ENCODE measurements at regions not wholly inside any gene's neighbourhood (a gene's known extent, or its start where the extent isn't known, plus 50 kb on each side); places are given as distances from the start of the nearest gene placed in this dataset.
"Not testable (repeated sequence)": the region's sequence is repeated elsewhere in the genome, so short reads cannot be mapped to it uniquely, and the experiment has no call there.

DNA sequence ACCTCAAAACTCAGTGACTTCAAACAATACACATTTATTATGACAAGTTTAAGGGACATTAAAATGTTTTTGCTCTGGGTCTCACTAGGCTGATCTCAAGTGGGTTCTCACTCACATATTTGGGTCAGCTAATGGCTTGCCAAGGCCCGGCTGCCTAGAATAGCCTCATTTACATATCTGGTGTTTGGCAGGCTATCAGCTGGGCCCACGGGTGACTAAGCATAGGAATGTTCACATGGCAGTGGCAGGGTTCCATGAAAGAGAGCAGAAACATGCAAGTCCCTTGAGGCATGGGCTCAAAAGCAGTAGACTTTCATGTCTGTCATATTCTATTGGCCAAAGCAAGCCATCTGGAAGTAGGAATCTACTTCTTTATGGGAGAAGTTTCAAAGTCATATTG is 492.6 kb downstream of the KCNT2 start (continued):
- TF ChIP-seq, protein P1, sequence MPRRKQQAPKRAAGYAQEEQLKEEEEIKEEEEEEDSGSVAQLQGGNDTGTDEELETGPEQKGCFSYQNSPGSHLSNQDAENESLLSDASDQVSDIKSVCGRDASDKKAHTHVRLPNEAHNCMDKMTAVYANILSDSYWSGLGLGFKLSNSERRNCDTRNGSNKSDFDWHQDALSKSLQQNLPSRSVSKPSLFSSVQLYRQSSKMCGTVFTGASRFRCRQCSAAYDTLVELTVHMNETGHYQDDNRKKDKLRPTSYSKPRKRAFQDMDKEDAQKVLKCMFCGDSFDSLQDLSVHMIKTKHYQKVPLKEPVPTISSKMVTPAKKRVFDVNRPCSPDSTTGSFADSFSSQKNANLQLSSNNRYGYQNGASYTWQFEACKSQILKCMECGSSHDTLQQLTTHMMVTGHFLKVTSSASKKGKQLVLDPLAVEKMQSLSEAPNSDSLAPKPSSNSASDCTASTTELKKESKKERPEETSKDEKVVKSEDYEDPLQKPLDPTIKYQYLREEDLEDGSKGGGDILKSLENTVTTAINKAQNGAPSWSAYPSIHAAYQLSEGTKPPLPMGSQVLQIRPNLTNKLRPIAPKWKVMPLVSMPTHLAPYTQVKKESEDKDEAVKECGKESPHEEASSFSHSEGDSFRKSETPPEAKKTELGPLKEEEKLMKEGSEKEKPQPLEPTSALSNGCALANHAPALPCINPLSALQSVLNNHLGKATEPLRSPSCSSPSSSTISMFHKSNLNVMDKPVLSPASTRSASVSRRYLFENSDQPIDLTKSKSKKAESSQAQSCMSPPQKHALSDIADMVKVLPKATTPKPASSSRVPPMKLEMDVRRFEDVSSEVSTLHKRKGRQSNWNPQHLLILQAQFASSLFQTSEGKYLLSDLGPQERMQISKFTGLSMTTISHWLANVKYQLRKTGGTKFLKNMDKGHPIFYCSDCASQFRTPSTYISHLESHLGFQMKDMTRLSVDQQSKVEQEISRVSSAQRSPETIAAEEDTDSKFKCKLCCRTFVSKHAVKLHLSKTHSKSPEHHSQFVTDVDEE (CRISPR knock-in tag; IDR thresholded peaks at IDR 0.05): no peak
- no peak for TF ChIP-seq CSDC2 (CRISPR knock-in tag; IDR thresholded peaks at IDR 0.05)

DNA sequence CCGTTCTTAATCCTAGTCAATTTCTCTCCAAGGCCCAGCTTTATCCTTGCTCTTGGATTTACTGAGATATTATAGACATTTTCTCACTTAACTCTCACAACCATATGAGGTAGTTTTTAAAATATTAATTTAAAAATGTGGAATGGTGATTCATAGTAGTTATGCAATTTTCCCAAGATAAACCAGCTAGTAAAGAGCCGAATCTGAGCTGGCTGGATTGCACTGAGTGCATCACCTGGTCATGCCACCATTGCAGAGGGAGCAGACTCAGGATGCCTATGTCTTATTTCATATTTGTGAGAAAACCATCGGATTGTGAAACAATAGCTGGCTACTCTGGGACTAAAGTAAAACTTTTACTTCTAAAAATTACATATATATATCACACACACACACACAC is 494.0 kb downstream of the KCNT2 start:
- no peak for ATAC-seq
- no peak for TF ChIP-seq TOX (CRISPR knock-in tag; IDR thresholded peaks at IDR 0.05; ENCODE audit: borderline replicate concordance)
- no peak for TF ChIP-seq PPARA (CRISPR knock-in tag; IDR thresholded peaks at IDR 0.05; ENCODE audit: borderline replicate concordance)
- TF ChIP-seq, protein P2, sequence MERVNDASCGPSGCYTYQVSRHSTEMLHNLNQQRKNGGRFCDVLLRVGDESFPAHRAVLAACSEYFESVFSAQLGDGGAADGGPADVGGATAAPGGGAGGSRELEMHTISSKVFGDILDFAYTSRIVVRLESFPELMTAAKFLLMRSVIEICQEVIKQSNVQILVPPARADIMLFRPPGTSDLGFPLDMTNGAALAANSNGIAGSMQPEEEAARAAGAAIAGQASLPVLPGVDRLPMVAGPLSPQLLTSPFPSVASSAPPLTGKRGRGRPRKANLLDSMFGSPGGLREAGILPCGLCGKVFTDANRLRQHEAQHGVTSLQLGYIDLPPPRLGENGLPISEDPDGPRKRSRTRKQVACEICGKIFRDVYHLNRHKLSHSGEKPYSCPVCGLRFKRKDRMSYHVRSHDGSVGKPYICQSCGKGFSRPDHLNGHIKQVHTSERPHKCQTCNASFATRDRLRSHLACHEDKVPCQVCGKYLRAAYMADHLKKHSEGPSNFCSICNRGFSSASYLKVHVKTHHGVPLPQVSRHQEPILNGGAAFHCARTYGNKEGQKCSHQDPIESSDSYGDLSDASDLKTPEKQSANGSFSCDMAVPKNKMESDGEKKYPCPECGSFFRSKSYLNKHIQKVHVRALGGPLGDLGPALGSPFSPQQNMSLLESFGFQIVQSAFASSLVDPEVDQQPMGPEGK (CRISPR knock-in tag; IDR thresholded peaks at IDR 0.05; ENCODE audit: borderline replicate concordance): no peak
- TF ChIP-seq, protein P3, sequence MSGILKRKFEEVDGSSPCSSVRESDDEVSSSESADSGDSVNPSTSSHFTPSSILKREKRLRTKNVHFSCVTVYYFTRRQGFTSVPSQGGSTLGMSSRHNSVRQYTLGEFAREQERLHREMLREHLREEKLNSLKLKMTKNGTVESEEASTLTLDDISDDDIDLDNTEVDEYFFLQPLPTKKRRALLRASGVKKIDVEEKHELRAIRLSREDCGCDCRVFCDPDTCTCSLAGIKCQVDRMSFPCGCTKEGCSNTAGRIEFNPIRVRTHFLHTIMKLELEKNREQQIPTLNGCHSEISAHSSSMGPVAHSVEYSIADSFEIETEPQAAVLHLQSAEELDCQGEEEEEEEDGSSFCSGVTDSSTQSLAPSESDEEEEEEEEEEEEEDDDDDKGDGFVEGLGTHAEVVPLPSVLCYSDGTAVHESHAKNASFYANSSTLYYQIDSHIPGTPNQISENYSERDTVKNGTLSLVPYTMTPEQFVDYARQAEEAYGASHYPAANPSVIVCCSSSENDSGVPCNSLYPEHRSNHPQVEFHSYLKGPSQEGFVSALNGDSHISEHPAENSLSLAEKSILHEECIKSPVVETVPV (CRISPR knock-in tag; IDR thresholded peaks at IDR 0.05): no peak
- no peak for TF ChIP-seq ZNF8 (CRISPR knock-in tag; IDR thresholded peaks at IDR 0.05)
- TF ChIP-seq ZNF70 (CRISPR knock-in tag; IDR thresholded peaks at IDR 0.05): no peak
- TF ChIP-seq, protein P4, sequence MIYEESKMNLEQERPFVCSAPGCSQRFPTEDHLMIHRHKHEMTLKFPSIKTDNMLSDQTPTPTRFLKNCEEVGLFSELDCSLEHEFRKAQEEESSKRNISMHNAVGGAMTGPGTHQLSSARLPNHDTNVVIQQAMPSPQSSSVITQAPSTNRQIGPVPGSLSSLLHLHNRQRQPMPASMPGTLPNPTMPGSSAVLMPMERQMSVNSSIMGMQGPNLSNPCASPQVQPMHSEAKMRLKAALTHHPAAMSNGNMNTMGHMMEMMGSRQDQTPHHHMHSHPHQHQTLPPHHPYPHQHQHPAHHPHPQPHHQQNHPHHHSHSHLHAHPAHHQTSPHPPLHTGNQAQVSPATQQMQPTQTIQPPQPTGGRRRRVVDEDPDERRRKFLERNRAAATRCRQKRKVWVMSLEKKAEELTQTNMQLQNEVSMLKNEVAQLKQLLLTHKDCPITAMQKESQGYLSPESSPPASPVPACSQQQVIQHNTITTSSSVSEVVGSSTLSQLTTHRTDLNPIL (CRISPR knock-in tag; IDR thresholded peaks at IDR 0.05; ENCODE audit: low read depth): no peak
- TF ChIP-seq TCF4 (CRISPR knock-in tag; IDR thresholded peaks at IDR 0.05; ENCODE audit: borderline replicate concordance): no peak
- no peak for TF ChIP-seq CSDC2 (CRISPR knock-in tag; IDR thresholded peaks at IDR 0.05)
- no peak for TF ChIP-seq ARNTL (CRISPR knock-in tag; IDR thresholded peaks at IDR 0.05; ENCODE audit: borderline replicate concordance, low read depth)
- TF ChIP-seq ISL1 (CRISPR knock-in tag; IDR thresholded peaks at IDR 0.05): no peak
- TF ChIP-seq GLIS3 (CRISPR knock-in tag; IDR thresholded peaks at IDR 0.05): no peak
- TF ChIP-seq SNAI2 (CRISPR knock-in tag; IDR thresholded peaks at IDR 0.05): no peak
- TF ChIP-seq ESRRG (CRISPR knock-in tag; IDR thresholded peaks at IDR 0.05): no peak
- TF ChIP-seq BACH2 (CRISPR knock-in tag; IDR thresholded peaks at IDR 0.05; ENCODE audit: borderline replicate concordance): no peak
- no peak for TF ChIP-seq RARB (CRISPR knock-in tag; IDR thresholded peaks at IDR 0.05)
- no peak for TF ChIP-seq ZNF565 (CRISPR knock-in tag; conservative IDR thresholded peaks at IDR 0.05; ENCODE audit: low read depth)
- no peak for TF ChIP-seq ZC3H10 (CRISPR knock-in tag; IDR thresholded peaks at IDR 0.05)
- no peak for TF ChIP-seq ZFP30 (CRISPR knock-in tag; IDR thresholded peaks at IDR 0.05)

DNA sequence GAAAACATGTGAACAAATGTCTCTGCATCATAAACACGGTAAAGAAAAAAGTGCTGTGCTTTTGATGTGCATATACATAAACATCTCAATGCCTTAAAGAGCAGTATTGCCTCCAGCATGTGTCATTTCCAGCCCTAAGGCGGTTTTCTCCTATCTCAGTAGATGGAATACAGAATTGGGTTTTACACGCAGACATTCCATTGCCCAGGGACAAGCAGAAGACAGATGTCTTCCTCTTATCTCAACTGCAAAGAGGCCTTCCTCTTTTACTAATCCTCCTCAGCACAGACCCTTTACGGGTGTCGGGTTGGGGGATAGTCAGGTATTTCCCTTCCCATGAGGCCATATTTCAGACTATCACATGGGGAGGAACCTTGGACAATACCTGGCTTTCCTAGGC is 499.2 kb downstream of the KCNT2 start:
- not testable (repeated sequence) for ATAC-seq

DNA sequence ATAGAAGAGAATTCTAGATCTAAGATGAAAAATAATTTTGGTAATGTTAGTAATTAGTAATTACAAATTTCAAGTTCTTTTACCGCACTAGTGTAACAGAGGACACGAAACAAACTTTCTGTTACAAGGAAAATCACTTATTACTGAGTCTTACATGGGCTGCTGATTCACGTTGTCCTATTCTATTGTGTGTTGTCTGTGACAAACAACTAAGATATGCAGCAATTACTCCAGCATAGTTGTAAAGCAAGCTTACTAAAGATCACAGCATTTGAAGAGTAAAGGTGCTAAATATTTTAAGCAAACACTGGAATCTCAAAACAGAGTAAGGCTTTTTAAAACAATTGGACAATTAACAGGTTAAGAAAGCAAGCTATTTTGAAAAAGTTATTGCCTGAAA is 502.3 kb downstream of the KCNT2 start:
- no peak for ATAC-seq
- TF ChIP-seq OSR1 (CRISPR knock-in tag; IDR thresholded peaks at IDR 0.05) (no peak), GLIS3 (CRISPR knock-in tag; IDR thresholded peaks at IDR 0.05) (no peak), ZC3H10 (CRISPR knock-in tag; IDR thresholded peaks at IDR 0.05) (no peak), PPARA (CRISPR knock-in tag; IDR thresholded peaks at IDR 0.05; ENCODE audit: borderline replicate concordance) (no peak), TOX (CRISPR knock-in tag; IDR thresholded peaks at IDR 0.05; ENCODE audit: borderline replicate concordance) (no peak), ZFP30 (CRISPR knock-in tag; IDR thresholded peaks at IDR 0.05) (no peak), ZNF8 (CRISPR knock-in tag; IDR thresholded peaks at IDR 0.05) (no peak), CSDC2 (CRISPR knock-in tag; IDR thresholded peaks at IDR 0.05) (no peak), BACH2 (CRISPR knock-in tag; IDR thresholded peaks at IDR 0.05; ENCODE audit: borderline replicate concordance) (no peak), ESRRG (CRISPR knock-in tag; IDR thresholded peaks at IDR 0.05) (no peak), SNAI2 (CRISPR knock-in tag; IDR thresholded peaks at IDR 0.05) (no peak)
- TF ChIP-seq, protein P3 (CRISPR knock-in tag; IDR thresholded peaks at IDR 0.05): no peak
- TF ChIP-seq, protein P5, sequence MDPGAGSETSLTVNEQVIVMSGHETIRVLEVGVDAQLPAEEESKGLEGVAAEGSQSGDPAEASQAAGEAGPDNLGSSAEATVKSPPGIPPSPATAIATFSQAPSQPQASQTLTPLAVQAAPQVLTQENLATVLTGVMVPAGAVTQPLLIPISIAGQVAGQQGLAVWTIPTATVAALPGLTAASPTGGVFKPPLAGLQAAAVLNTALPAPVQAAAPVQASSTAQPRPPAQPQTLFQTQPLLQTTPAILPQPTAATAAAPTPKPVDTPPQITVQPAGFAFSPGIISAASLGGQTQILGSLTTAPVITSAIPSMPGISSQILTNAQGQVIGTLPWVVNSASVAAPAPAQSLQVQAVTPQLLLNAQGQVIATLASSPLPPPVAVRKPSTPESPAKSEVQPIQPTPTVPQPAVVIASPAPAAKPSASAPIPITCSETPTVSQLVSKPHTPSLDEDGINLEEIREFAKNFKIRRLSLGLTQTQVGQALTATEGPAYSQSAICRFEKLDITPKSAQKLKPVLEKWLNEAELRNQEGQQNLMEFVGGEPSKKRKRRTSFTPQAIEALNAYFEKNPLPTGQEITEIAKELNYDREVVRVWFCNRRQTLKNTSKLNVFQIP (CRISPR knock-in tag; IDR thresholded peaks at IDR 0.05; ENCODE audit: borderline replicate concordance, low read depth): no peak
- TF ChIP-seq, protein P2 (CRISPR knock-in tag; IDR thresholded peaks at IDR 0.05; ENCODE audit: borderline replicate concordance): no peak
- TF ChIP-seq, protein P4 (CRISPR knock-in tag; IDR thresholded peaks at IDR 0.05; ENCODE audit: low read depth): no peak
